ENCODE measurements at regions not wholly inside any gene's neighbourhood (a gene's known extent, or its start where the extent isn't known, plus 50 kb on each side); places are given as distances from the start of the nearest gene placed in this dataset.

- H3K27ac ChIP-seq (ENCODE audit: low read length): no peak overlapping the region
- no peaks in the 10 kb centered on the region for H3K79me2 ChIP-seq (replicated peaks; ENCODE audit: insufficient read depth, low read length)
- H2AFZ ChIP-seq (ENCODE audit: low read depth, low read length): no peak overlapping the region
- TF ChIP-seq CTCF (IDR thresholded peaks at IDR 0.05; ENCODE audit: poor library complexity, severe bottlenecking) (no peak), MXI1 (conservative IDR thresholded peaks at IDR 0.05; ENCODE audit: poor library complexity, severe bottlenecking) (no peak), EZH2 (IDR thresholded peaks at IDR 0.05; ENCODE audit: borderline replicate concordance, insufficient read depth, low read length, poor library complexity, severe bottlenecking) (no peak), SMC3 (conservative IDR thresholded peaks at IDR 0.05; ENCODE audit: poor library complexity) (no peak), TAF1 (IDR thresholded peaks at IDR 0.05; ENCODE audit: low read depth) (no peak), EP300 (conservative IDR thresholded peaks at IDR 0.05; ENCODE audit: poor library complexity, severe bottlenecking) (no peak), POLR2AphosphoS5 (IDR thresholded peaks at IDR 0.05) (no peak), RAD21 (conservative IDR thresholded peaks at IDR 0.05) (no peak), REST (IDR thresholded peaks at IDR 0.05; ENCODE audit: borderline replicate concordance) (no peak)
- H3K9ac ChIP-seq (ENCODE audit: low read length): no peak overlapping the region
- peaks cover 3% of the 10 kb centered on the region for H3K9me3 ChIP-seq (ENCODE audit: low read length)
- H4K20me1 ChIP-seq (ENCODE audit: insufficient read depth): no peaks in the 10 kb centered on the region
- H3F3A ChIP-seq (ENCODE audit: insufficient read depth, low read length, poor library complexity, severe bottlenecking): no peaks in the 10 kb centered on the region
- H3K4me2 ChIP-seq (ENCODE audit: low read length): no peak overlapping the region
- H3K4me3 ChIP-seq (ENCODE audit: low read length): no peak overlapping the region
- H3K9me2 ChIP-seq (ENCODE audit: insufficient read depth, low read length): no peaks in the 10 kb centered on the region
- H3K36me3 ChIP-seq (ENCODE audit: insufficient read depth, low read length): no peaks in the 10 kb centered on the region
- H3K27me3 ChIP-seq (ENCODE audit: insufficient read depth, low read depth, low read length): no peaks in the 10 kb centered on the region
Measured at GRCh38 chr7:26048663-26049062, 103.3 kb upstream of the NFE2L3 start.

GRCh38 chr7:26049081-26049480 lies 102.9 kb upstream of the NFE2L3 start:
- no peaks in the 10 kb centered on the region for H4K20me1 ChIP-seq (ENCODE audit: insufficient read depth)
- H2AFZ ChIP-seq (ENCODE audit: low read depth, low read length): no peak overlapping the region
- TF ChIP-seq MXI1 (conservative IDR thresholded peaks at IDR 0.05; ENCODE audit: poor library complexity, severe bottlenecking) (no peak), SMC3 (conservative IDR thresholded peaks at IDR 0.05; ENCODE audit: poor library complexity) (no peak)

GRCh38 chr7:26051021-26051420 lies 101.0 kb upstream of the NFE2L3 start:
- H3K9me2 ChIP-seq (ENCODE audit: insufficient read depth, low read length): no peaks in the 10 kb centered on the region
- H3F3A ChIP-seq (ENCODE audit: insufficient read depth, low read length, poor library complexity, severe bottlenecking): no peaks in the 10 kb centered on the region
- H2AFZ ChIP-seq (ENCODE audit: low read depth, low read length): no peak overlapping the region
- H4K20me1 ChIP-seq (ENCODE audit: insufficient read depth): no peaks in the 10 kb centered on the region
- H3K4me2 ChIP-seq (ENCODE audit: low read length): no peak overlapping the region
- H3K27me3 ChIP-seq (ENCODE audit: insufficient read depth, low read depth, low read length): no peaks in the 10 kb centered on the region
- peaks cover 3% of the 10 kb centered on the region for H3K9me3 ChIP-seq (ENCODE audit: low read length)
- no peak overlapping the region for H3K9ac ChIP-seq (ENCODE audit: low read length)
- no peak for TF ChIP-seq MXI1 (conservative IDR thresholded peaks at IDR 0.05; ENCODE audit: poor library complexity, severe bottlenecking)
- TF ChIP-seq SMC3 (conservative IDR thresholded peaks at IDR 0.05; ENCODE audit: poor library complexity): no peak
- TF ChIP-seq RAD21 (conservative IDR thresholded peaks at IDR 0.05): no peak
- no peak for TF ChIP-seq CTCF (IDR thresholded peaks at IDR 0.05; ENCODE audit: poor library complexity, severe bottlenecking)
- TF ChIP-seq EZH2 (IDR thresholded peaks at IDR 0.05; ENCODE audit: borderline replicate concordance, insufficient read depth, low read length, poor library complexity, severe bottlenecking): no peak
- TF ChIP-seq REST (IDR thresholded peaks at IDR 0.05; ENCODE audit: borderline replicate concordance): no peak
- no peak for TF ChIP-seq TAF1 (IDR thresholded peaks at IDR 0.05; ENCODE audit: low read depth)
- TF ChIP-seq EP300 (conservative IDR thresholded peaks at IDR 0.05; ENCODE audit: poor library complexity, severe bottlenecking): no peak
- H3K4me3 ChIP-seq (ENCODE audit: low read length): no peak overlapping the region
- no peaks in the 10 kb centered on the region for H3K36me3 ChIP-seq (ENCODE audit: insufficient read depth, low read length)
- no peaks in the 10 kb centered on the region for H3K79me2 ChIP-seq (replicated peaks; ENCODE audit: insufficient read depth, low read length)
- H3K27ac ChIP-seq (ENCODE audit: low read length): no peak overlapping the region

More at GRCh38 chr7:26049081-26049480, 102.9 kb upstream of the NFE2L3 start:
- H3K9ac ChIP-seq (ENCODE audit: low read length): no peak overlapping the region
- no peaks in the 10 kb centered on the region for H3K9me2 ChIP-seq (ENCODE audit: insufficient read depth, low read length)
- H3K27ac ChIP-seq (ENCODE audit: low read length): no peak overlapping the region
- H3K9me3 ChIP-seq (ENCODE audit: low read length): peaks cover 3% of the 10 kb centered on the region
- no peaks in the 10 kb centered on the region for H3K79me2 ChIP-seq (replicated peaks; ENCODE audit: insufficient read depth, low read length)
- no peak overlapping the region for H3K4me3 ChIP-seq (ENCODE audit: low read length)
- H3K27me3 ChIP-seq (ENCODE audit: insufficient read depth, low read depth, low read length): no peaks in the 10 kb centered on the region
- no peaks in the 10 kb centered on the region for H3K36me3 ChIP-seq (ENCODE audit: insufficient read depth, low read length)
- H3F3A ChIP-seq (ENCODE audit: insufficient read depth, low read length, poor library complexity, severe bottlenecking): no peaks in the 10 kb centered on the region
- no peak overlapping the region for H3K4me2 ChIP-seq (ENCODE audit: low read length)

All from neural cell (in vitro differentiated cells).